HepG2 (cell line): ENCODE measurements at regions not wholly inside any gene's neighbourhood (a gene's known extent, or its start where the extent isn't known, plus 50 kb on each side); places are given as distances from the start of the nearest gene placed in this dataset.

ENCODE experiments used
- ATAC-seq: fragments of 200-7000 bp; cut with Tn5 transposase; 3 replicates; pipeline ENCODE4 v1.9.1; 2020; ENCODE audit warnings: mild to moderate bottlenecking, moderate library complexity
- BruUV-seq: library from RNA; stranded (reverse); fragments of 400-500 nt; replicated peaks from 2 replicates; lab custom pipeline; 2021; lab: Mats Ljungman, UMichigan
- CTCF ChIA-PET: fragments of 300-600 bp; formaldehyde crosslinking; extraction: SDS; loops from one replicate; lab custom pipeline; 2021; ENCODE audit warnings: low total read pairs, inconsistent platforms, low intra/inter-chr PET ratio; lab: Yijun Ruan, JAX
- POLR2A ChIA-PET: fragments of 350-600 bp; sonication (Branson Sonifier 250); formaldehyde crosslinking; loops from one replicate; lab custom pipeline; 2020; ENCODE audit warnings: antibody characterized with exemption, inconsistent platforms; lab: Yijun Ruan, JAX
- DNase-seq: peaks from one replicate; pipeline ENCODE4 v3.0.0-alpha.2; 2015; ENCODE audit warnings: low spot score
- FAIRE-seq: peaks from 3 replicates; lab custom pipeline; 2011; peaks lifted over from hg19 to GRCh38; lab: Jason Lieb, UNC
- H2AFZ ChIP-seq: one replicate; pipeline ENCODE4 v1.6.1; 2011; ENCODE audit warnings: low read length, inconsistent platforms
- H3K27ac ChIP-seq: fragments of 300-600 bp; 3 replicates; pipeline ENCODE4 v1.8.0; 2011; ENCODE audit warnings: mixed run types, mild to moderate bottlenecking, mixed read lengths, low read length, inconsistent platforms; ENCODE audit not compliant: insufficient read depth; ENCODE audit errors: extremely low read length
- H3K27me3 ChIP-seq, 2 experiments: fragments of 200-600 bp in 1 of 2; 2 replicates in 1 of 2; 3 replicates in 1 of 2; pipeline versions ENCODE4 v1.6.0 to v1.8.0; 2011; ENCODE audit warnings: low read length in 2 of 2, mild to moderate bottlenecking in 2 of 2, moderate library complexity in 2 of 2, inconsistent platforms in 1 of 2; ENCODE audit not compliant: insufficient read depth in 2 of 2, control insufficient read depth in 1 of 2
- H3K36me3 ChIP-seq, 2 experiments: fragments of 200-600 bp in 1 of 2; replicated peaks in 1 of 2; 2 replicates in 1 of 2; 3 replicates in 1 of 2; pipeline versions ENCODE4 v1.5.1 to v1.8.0; 2011; ENCODE audit warnings: low read length in 2 of 2, inconsistent platforms in 1 of 2; ENCODE audit not compliant: insufficient read depth in 2 of 2, control insufficient read depth in 1 of 2
- H3K4me1 ChIP-seq: 2 replicates; pipeline ENCODE4 v1.5.1; 2012; ENCODE audit warnings: low read length, inconsistent platforms; ENCODE audit not compliant: insufficient read depth
- H3K4me2 ChIP-seq: 2 replicates; pipeline ENCODE4 v1.6.0; 2011; ENCODE audit warnings: low read depth, low read length, inconsistent platforms
- H3K4me3 ChIP-seq, 3 experiments: fragments of 200-600 bp in 1 of 3; sonication (generic), shearing (Covaris generic) in 1 of 3; replicated peaks in 1 of 3; 2 replicates each; pipeline ENCODE4 v1.5.1; 2011 to 2016; ENCODE audit warnings: low read length in 3 of 3, inconsistent platforms in 2 of 3, low read depth in 2 of 3, mild to moderate bottlenecking in 2 of 3, control low read depth in 1 of 3, mixed read lengths in 1 of 3; ENCODE audit not compliant: insufficient read depth in 1 of 3
- H3K79me2 ChIP-seq: one replicate; pipeline ENCODE4 v1.6.1; 2011; ENCODE audit warnings: low read length, inconsistent platforms; ENCODE audit not compliant: insufficient read depth
- H3K9ac ChIP-seq: 2 replicates; pipeline ENCODE4 v1.6.0; 2011; ENCODE audit warnings: mild to moderate bottlenecking, low read depth, low read length, inconsistent platforms; ENCODE audit not compliant: insufficient read depth
- H3K9me3 ChIP-seq: 2 replicates; pipeline ENCODE4 v1.5.1; 2012; ENCODE audit warnings: mild to moderate bottlenecking, low read length
- H4K20me1 ChIP-seq: 2 replicates; pipeline ENCODE4 v1.6.0; 2011; ENCODE audit warnings: inconsistent platforms, mild to moderate bottlenecking, low read length, moderate library complexity; ENCODE audit not compliant: insufficient read depth
- DPF2 ChIP-seq: sonication (generic); formaldehyde crosslinking; IDR thresholded peaks from 2 replicates; pipeline ENCODE4 v1.4.0; 2020; ENCODE audit warnings: mild to moderate bottlenecking, low read depth, missing genetic modification reagents, borderline replicate concordance
- ELF3 ChIP-seq: IDR thresholded peaks from 2 replicates; pipeline ENCODE4 v1.6.1; 2016; ENCODE audit warnings: missing genetic modification reagents, missing compliant biosample characterization
- HES4 ChIP-seq: sonication (generic); formaldehyde crosslinking; IDR thresholded peaks from 2 replicates; pipeline ENCODE4 v1.9.0; 2021; ENCODE audit warnings: mild to moderate bottlenecking, missing genetic modification reagents, borderline replicate concordance
- NCOA5 ChIP-seq: sonication (generic); formaldehyde crosslinking; IDR thresholded peaks from 2 replicates; pipeline ENCODE4 v1.4.0; 2020; ENCODE audit warnings: missing genetic modification reagents
- PAF1 ChIP-seq: IDR thresholded peaks from 2 replicates; pipeline ENCODE4 v1.6.1; 2016; ENCODE audit warnings: missing genetic modification reagents, missing compliant biosample characterization
- SYNCRIP ChIP-seq: fragments of 200-400 bp; formaldehyde crosslinking; IDR thresholded peaks from 2 replicates; pipeline ENCODE4 v1.6.1; 2018; ENCODE audit warnings: mild to moderate bottlenecking, low read depth, low read length; ENCODE audit not compliant: insufficient read depth
- WGBS: methylation state at CpG from one replicate; pipeline ENCODE4 v1.1.6; 2017; ENCODE audit warnings: low lambda C conversion rate; 5-methylcytosine and 5-hydroxymethylcytosine counted together
- in situ Hi-C: cut with HindIII; loops from 2 replicates; pipeline ENCODE4 v1.10.0; 2017; ENCODE audit warnings: low pct_unique_long_range_greater_than_20kb; ENCODE audit not compliant: extremely low pct_ligation_motif_present
- intact Hi-C: fragments of 100-400 bp; cut with micrococcal nuclease; formaldehyde crosslinking; loops from one replicate; pipeline ENCODE4 v1.10.0; 2022; ENCODE audit not compliant: unreplicated experiment
- TF ChIP-seq, protein P1 (sequence below): sonication (generic); formaldehyde crosslinking; IDR thresholded peaks from 2 replicates; pipeline ENCODE4 v1.4.0; 2020; ENCODE audit warnings: mild to moderate bottlenecking, missing genetic modification reagents

DNA sequence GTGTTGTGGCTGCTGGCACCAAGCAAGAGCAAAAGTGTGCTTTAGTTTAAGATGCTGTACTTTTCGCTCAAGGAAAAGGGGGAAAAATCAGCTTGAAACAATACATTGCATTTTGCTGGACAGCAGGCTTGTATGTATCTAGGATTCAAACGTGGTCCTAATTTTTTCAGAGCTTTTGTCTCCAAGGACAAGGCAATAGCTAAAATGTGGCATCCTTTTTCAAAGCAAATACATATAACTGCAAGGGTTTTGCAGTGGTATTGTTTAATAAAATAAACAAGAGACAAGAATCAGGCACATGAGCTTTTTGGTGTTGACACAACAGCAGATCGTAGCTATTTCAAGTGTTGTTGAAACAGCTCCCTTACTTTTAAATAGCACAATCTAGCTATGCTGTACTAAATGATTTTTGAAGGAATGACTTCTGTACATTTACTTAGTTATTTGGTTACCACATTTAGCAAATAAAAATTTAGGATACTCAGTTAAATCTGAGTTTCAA lies 137.0 kb upstream of the HEY2 start:
- no peaks in the 10 kb centered on the region for H3K79me2 ChIP-seq
- ChIA-PET CTCF (no interaction called here), POLR2A (no interaction called here)
- H3K4me1 ChIP-seq: no peaks in the 10 kb centered on the region
- no peaks in the 10 kb centered on the region for H3K27me3 ChIP-seq
- H4K20me1 ChIP-seq: no peaks in the 10 kb centered on the region
- in situ Hi-C loops: no loop called here
- WGBS: under 1% methylated on average over 3 of the region's 3 CpGs
- BruUV-seq: no TSS peak
- no peak overlapping the region for H3K4me3 ChIP-seq
- no peak overlapping the region for H2AFZ ChIP-seq
- no peak for DNase-seq
- no peaks in the 10 kb centered on the region for H3K9me3 ChIP-seq
- TF ChIP-seq ELF3 (CRISPR knock-in tag): no peak
- no peak for ATAC-seq
- FAIRE-seq: no peak
- H3K36me3 ChIP-seq: no peaks in the 10 kb centered on the region
- no peak overlapping the region for H3K27ac ChIP-seq
- H3K4me2 ChIP-seq: no peak overlapping the region
- intact Hi-C loops: no loop called here
- no peak overlapping the region for H3K9ac ChIP-seq

DNA sequence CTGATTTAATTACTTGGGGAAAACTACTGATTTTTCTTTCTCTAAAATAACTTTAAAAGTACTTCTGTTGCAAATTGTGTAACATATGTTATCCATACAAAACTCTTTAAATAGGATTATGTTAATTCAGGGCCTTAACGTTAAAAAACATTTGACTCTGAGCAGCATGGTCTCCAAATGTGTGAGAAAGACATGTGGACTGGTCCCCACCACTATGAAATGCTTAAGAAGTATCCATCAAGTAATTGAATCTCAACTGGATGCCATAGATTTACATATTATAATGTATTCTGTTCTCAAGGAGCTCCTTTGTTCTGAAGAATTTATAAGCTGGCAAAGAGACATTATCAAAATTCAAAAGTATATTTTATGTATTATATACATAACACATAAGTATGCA lies 130.8 kb upstream of the HEY2 start:
- 2% methylated on average over 1 of the region's 1 CpG for WGBS
- Histone ChIP-seq H3K4me1 (no peaks in the 10 kb centered on the region), H2AFZ (no peak overlapping the region), H3K4me3 (no peak overlapping the region), H3K4me2 (no peak overlapping the region), H3K79me2 (no peaks in the 10 kb centered on the region), H3K27me3 (no peaks in the 10 kb centered on the region), H3K36me3 (no peaks in the 10 kb centered on the region), H3K9me3 (no peaks in the 10 kb centered on the region), H4K20me1 (no peaks in the 10 kb centered on the region), H3K9ac (no peak overlapping the region), H3K27ac (no peak overlapping the region)
- in situ Hi-C loops (no loop called here), intact Hi-C loops (no loop called here)
- DNase-seq (no peak), ATAC-seq (no peak), FAIRE-seq (no peak)
- TF ChIP-seq SYNCRIP (no peak), DPF2 (no peak), NCOA5 (CRISPR knock-in tag) (no peak), PAF1 (CRISPR knock-in tag) (no peak), HES4 (CRISPR knock-in tag) (no peak)
- TF ChIP-seq, protein P1, sequence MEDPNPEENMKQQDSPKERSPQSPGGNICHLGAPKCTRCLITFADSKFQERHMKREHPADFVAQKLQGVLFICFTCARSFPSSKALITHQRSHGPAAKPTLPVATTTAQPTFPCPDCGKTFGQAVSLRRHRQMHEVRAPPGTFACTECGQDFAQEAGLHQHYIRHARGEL (CRISPR knock-in tag): no peak
- BruUV-seq: no TSS peak
- CTCF ChIA-PET: no interaction called here
- POLR2A ChIA-PET: no interaction called here
